SK-N-MC (cell line): ENCODE measurements at regions not wholly inside any gene's neighbourhood (a gene's known extent, or its start where the extent isn't known, plus 50 kb on each side); places are given as distances from the start of the nearest gene placed in this dataset.

Experiments
- EZH2 ChIP-seq: fragments of 200-600 bp; sonication (generic); IDR thresholded peaks from one replicate; pipeline ENCODE4 v1.6.1; 2017; ENCODE audit warnings: antibody characterized with exemption
- FOXP2 ChIP-seq: optimal IDR thresholded peaks from 2 replicates; pipeline ENCODE3; 2011; ENCODE audit warnings: mild to moderate bottlenecking, moderate library complexity; ENCODE audit not compliant: insufficient read depth; ENCODE audit errors: extremely low read length, control extremely low read depth
- POLR2AphosphoS5 ChIP-seq: IDR thresholded peaks from 2 replicates; pipeline ENCODE4 v1.6.1; 2012; ENCODE audit warnings: mild to moderate bottlenecking, low read depth, low read length, borderline replicate concordance

DNA sequence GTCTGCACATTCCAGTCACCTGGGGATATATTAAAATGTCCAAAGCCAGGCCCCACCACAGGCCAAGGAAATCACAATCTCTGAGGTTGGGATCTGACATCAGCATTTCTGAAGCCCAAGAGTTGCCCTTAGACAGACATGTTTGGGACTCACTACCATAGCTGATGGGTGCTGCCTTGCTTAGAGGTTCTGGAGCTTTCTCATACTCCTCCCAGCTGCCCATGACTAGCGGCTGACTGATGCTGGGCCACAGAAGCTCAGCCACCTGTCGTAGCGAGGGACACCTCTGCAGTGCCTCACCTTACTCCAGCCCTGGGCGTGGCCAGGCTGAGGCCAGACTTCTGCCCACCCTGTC, 58.8 kb upstream of the XCR1 start:
- TF ChIP-seq EZH2 (no peak), POLR2AphosphoS5 (no peak), FOXP2 (no peak)
